OCI-LY1 (cell line): ENCODE measurements at regions not wholly inside any gene's neighbourhood (a gene's known extent, or its start where the extent isn't known, plus 50 kb on each side); places are given as distances from the start of the nearest gene placed in this dataset.

Source experiments
- H2AFZ ChIP-seq: fragments of 200-600 bp; sonication (generic), shearing (Covaris generic); 2 replicates; pipeline ENCODE4 v1.6.0; 2014; ENCODE audit warnings: antibody characterized with exemption, mild to moderate bottlenecking, low read length
- H3F3A ChIP-seq: fragments of 200-600 bp; sonication (generic), shearing (Covaris generic); 2 replicates; pipeline ENCODE4 v1.6.0; 2014; ENCODE audit warnings: mild to moderate bottlenecking, antibody characterized with exemption, low read length, moderate library complexity; ENCODE audit not compliant: insufficient read depth
- H3K27ac ChIP-seq: fragments of 200-600 bp; sonication (generic); 2 replicates; pipeline ENCODE4 v1.5.1; 2014; ENCODE audit warnings: low read length, mixed run types, mild to moderate bottlenecking, low read depth; ENCODE audit not compliant: poor library complexity, severe bottlenecking
- H3K27me3 ChIP-seq: fragments of 200-600 bp; sonication (generic); 2 replicates; pipeline ENCODE4 v1.6.0; 2014; ENCODE audit warnings: antibody characterized with exemption, mild to moderate bottlenecking, low read length, moderate library complexity; ENCODE audit not compliant: insufficient read depth
- H3K36me3 ChIP-seq: fragments of 200-600 bp; sonication (generic); 2 replicates; pipeline ENCODE4 v1.6.1; 2014; ENCODE audit warnings: mild to moderate bottlenecking, antibody characterized with exemption, low read length, moderate library complexity, mixed read lengths; ENCODE audit not compliant: insufficient read depth
- H3K4me1 ChIP-seq: fragments of 200-600 bp; sonication (generic); 2 replicates; pipeline ENCODE4 v1.5.1; 2014; ENCODE audit warnings: mild to moderate bottlenecking, low read length, moderate library complexity; ENCODE audit not compliant: insufficient read depth, severe bottlenecking
- H3K4me2 ChIP-seq: fragments of 200-600 bp; sonication (generic), shearing (Covaris generic); 2 replicates; pipeline ENCODE4 v1.6.1; 2014; ENCODE audit warnings: low read length
- H3K4me3 ChIP-seq: fragments of 200-600 bp; sonication (generic); 2 replicates; pipeline ENCODE4 v1.5.1; 2014; ENCODE audit warnings: low read length, low read depth, mild to moderate bottlenecking, mixed read lengths; ENCODE audit not compliant: poor library complexity, severe bottlenecking
- H3K79me2 ChIP-seq: fragments of 200-600 bp; shearing (Covaris generic); 2 replicates; pipeline ENCODE4 v1.6.1; 2016; ENCODE audit warnings: mixed run types, low read length, mixed read lengths; ENCODE audit not compliant: insufficient read depth
- H3K9ac ChIP-seq: fragments of 200-600 bp; sonication (generic), shearing (Covaris generic); 2 replicates; pipeline ENCODE4 v1.6.1; 2014; ENCODE audit warnings: mild to moderate bottlenecking, low read length, mixed read lengths
- H3K9me2 ChIP-seq: fragments of 200-600 bp; sonication (generic), shearing (Covaris generic); 2 replicates; pipeline ENCODE4 v1.6.1; 2014; ENCODE audit warnings: low read depth, mild to moderate bottlenecking, low read length, mixed read lengths
- H3K9me3 ChIP-seq: fragments of 200-600 bp; shearing (Covaris generic); 2 replicates; pipeline ENCODE4 v1.6.1; 2014; ENCODE audit warnings: low read length, mixed read lengths
- H4K20me1 ChIP-seq: fragments of 200-600 bp; sonication (generic), shearing (Covaris generic); 2 replicates; pipeline ENCODE4 v1.6.0; 2016; ENCODE audit warnings: mild to moderate bottlenecking, low read length; ENCODE audit not compliant: insufficient read depth
- EZH2 ChIP-seq: fragments of 200-600 bp; sonication (generic), shearing (Covaris generic); IDR thresholded peaks from 2 replicates; pipeline ENCODE4 v1.8.0; 2017; ENCODE audit warnings: borderline replicate concordance, mixed run types, mild to moderate bottlenecking, antibody characterized with exemption, low read length, moderate library complexity, mixed read lengths
- TF ChIP-seq, protein P1 (sequence below): fragments of 200-600 bp; sonication (generic), shearing (Covaris generic); IDR thresholded peaks from 2 replicates; pipeline ENCODE4 v1.5.1; 2017; ENCODE audit warnings: mild to moderate bottlenecking, antibody characterized with exemption, low read length, moderate library complexity, mixed read lengths

DNA sequence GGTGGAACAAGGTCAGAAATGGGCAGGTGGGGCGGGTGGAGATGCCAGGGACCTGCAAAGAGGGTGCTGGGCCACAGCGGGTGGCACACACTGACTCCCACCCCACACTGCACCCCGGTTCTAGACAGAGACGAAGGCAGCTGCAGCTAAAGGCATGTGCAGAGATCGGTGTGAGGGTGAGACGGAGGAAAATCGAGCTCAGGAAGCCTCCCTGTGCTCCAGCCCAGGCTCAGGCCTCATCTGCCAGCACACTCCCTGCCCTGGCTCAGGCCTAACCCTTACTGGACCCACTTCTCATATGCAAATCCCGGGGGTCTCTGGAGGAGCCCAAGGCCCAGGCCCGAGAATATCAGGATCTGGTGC, 130.8 kb upstream of the PPP1R26 start:
- Histone ChIP-seq H3K27ac (no peak overlapping the region), H4K20me1 (no peaks in the 10 kb centered on the region), H3K27me3 (peaks cover 8% of the 10 kb centered on the region; the same call in 1 of the 2 replicates), H3K9me3 (no peaks in the 10 kb centered on the region), H3K9me2 (no peaks in the 10 kb centered on the region), H3K4me1 (no peaks in the 10 kb centered on the region), H3F3A (no peaks in the 10 kb centered on the region), H3K4me3 (no peak overlapping the region), H3K36me3 (no peaks in the 10 kb centered on the region), H3K4me2 (no peak overlapping the region), H3K79me2 (no peaks in the 10 kb centered on the region), H2AFZ (no peak overlapping the region), H3K9ac (no peak overlapping the region)
- TF ChIP-seq, protein P1, sequence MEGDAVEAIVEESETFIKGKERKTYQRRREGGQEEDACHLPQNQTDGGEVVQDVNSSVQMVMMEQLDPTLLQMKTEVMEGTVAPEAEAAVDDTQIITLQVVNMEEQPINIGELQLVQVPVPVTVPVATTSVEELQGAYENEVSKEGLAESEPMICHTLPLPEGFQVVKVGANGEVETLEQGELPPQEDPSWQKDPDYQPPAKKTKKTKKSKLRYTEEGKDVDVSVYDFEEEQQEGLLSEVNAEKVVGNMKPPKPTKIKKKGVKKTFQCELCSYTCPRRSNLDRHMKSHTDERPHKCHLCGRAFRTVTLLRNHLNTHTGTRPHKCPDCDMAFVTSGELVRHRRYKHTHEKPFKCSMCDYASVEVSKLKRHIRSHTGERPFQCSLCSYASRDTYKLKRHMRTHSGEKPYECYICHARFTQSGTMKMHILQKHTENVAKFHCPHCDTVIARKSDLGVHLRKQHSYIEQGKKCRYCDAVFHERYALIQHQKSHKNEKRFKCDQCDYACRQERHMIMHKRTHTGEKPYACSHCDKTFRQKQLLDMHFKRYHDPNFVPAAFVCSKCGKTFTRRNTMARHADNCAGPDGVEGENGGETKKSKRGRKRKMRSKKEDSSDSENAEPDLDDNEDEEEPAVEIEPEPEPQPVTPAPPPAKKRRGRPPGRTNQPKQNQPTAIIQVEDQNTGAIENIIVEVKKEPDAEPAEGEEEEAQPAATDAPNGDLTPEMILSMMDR = no peak
- TF ChIP-seq EZH2 = no peak

DNA sequence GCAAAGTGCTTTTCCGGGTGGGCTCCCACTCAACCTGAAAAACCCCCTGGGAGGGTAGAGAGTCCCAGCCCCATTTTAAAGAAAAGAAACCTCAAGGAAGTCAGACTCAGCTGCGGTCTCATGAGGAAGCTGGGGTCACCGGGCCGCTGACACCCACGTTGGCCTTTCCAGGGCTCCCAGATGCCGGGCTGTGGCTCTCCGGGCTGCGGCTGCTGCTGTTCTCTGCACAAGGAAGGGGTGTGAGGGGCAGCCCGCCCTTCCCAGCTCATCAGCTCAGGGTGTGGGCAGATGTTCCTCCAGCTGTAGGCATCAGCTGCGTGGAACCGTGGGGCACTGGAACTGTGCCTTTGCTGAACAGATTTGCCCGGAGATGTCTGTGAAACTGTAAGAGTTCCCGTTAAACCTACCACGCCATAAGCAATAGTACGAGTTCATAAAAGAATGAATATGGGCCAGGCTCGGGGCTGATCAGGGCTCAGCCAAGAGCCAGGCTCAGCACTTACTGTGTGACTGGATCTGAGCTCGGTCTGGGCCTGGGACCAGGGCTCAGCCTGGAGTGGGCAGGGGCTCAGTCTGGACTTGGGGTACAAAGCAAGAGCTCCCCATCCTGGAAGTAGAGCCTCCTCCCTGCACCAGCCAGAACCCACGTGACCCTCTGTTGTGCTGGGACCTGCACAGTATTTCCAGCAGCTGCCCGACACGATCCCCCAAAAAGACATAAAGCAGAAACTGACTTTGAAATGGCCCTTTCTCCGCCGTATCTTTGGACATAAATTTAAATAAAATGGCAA, 130.2 kb upstream of the PPP1R26 start:
- Histone ChIP-seq H3K9me3 (no peaks in the 10 kb centered on the region), H3K27me3 (peaks cover 8% of the 10 kb centered on the region; the same call in 1 of the 2 replicates), H3K27ac (no peak overlapping the region), H3K4me2 (no peak overlapping the region), H3F3A (no peaks in the 10 kb centered on the region), H3K79me2 (no peaks in the 10 kb centered on the region), H2AFZ (no peak overlapping the region), H3K9ac (no peak overlapping the region), H3K9me2 (no peaks in the 10 kb centered on the region), H4K20me1 (no peaks in the 10 kb centered on the region), H3K4me3 (no peak overlapping the region), H3K4me1 (no peaks in the 10 kb centered on the region), H3K36me3 (no peaks in the 10 kb centered on the region)
- TF ChIP-seq EZH2 = no peak
- TF ChIP-seq, protein P1 = no peak

DNA sequence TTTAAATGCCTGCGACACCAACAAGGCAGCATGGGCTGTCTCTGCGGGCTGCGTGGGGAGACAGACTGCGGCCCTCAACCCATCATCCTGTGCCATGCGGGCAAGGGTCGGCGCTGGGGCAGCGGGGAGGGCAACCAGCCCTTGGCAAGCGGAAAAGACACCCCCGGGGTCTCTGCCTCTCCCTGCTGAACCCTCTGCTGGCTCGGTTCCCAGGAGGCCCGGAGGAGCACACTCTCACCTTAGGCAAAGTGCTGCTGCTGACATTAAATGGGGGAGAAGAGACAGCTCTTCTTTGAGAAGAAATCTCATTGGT, 129.6 kb upstream of the PPP1R26 start:
- H3K79me2 ChIP-seq = no peaks in the 10 kb centered on the region
- H3K9me3 ChIP-seq = no peaks in the 10 kb centered on the region
- no peaks in the 10 kb centered on the region for H3K9me2 ChIP-seq
- no peaks in the 10 kb centered on the region for H4K20me1 ChIP-seq
- H3F3A ChIP-seq = no peaks in the 10 kb centered on the region
- H3K36me3 ChIP-seq = no peaks in the 10 kb centered on the region
- no peak overlapping the region for H3K27ac ChIP-seq
- H3K4me1 ChIP-seq = no peaks in the 10 kb centered on the region
- no peak overlapping the region for H2AFZ ChIP-seq
- H3K4me2 ChIP-seq = no peak overlapping the region
- H3K4me3 ChIP-seq = no peak overlapping the region
- TF ChIP-seq EZH2 = no peak
- TF ChIP-seq, protein P1 = no peak
- peaks cover 8% of the 10 kb centered on the region; the same call in 1 of the 2 replicates for H3K27me3 ChIP-seq
- no peak overlapping the region for H3K9ac ChIP-seq
